HL-60 (cell line): ENCODE measurements at regions not wholly inside any gene's neighbourhood (a gene's known extent, or its start where the extent isn't known, plus 50 kb on each side); places are given as distances from the start of the nearest gene placed in this dataset.
"Not testable (repeated sequence)": the region's sequence is repeated elsewhere in the genome, so short reads cannot be mapped to it uniquely, and the experiment has no call there.

Source experiments
- DNase-seq, 2 experiments: peaks; one replicate each; pipeline ENCODE4 v3.0.0-alpha.2; 2010 to 2020; ENCODE audit warnings: low read depth in 1 of 2, low spot score in 1 of 2
- H3K27ac ChIP-seq: fragments of 250-450 bp; sonication (Bioruptor Pico); replicated peaks from 2 replicates; pipeline ENCODE4 v1.5.1; 2020; ENCODE audit warnings: mild to moderate bottlenecking, moderate library complexity
- H3K27me3 ChIP-seq: fragments of 250-450 bp; sonication (Bioruptor Pico); 2 replicates; pipeline ENCODE4 v1.5.1; 2021; ENCODE audit warnings: mild to moderate bottlenecking, moderate library complexity; ENCODE audit not compliant: insufficient read depth, poor library complexity, severe bottlenecking
- H3K4me3 ChIP-seq: replicated peaks from 2 replicates; pipeline ENCODE4 v1.5.1; 2011; ENCODE audit warnings: mild to moderate bottlenecking, control low read depth, low read length; ENCODE audit not compliant: insufficient read depth
- CTCF ChIP-seq: IDR thresholded peaks from one replicate; pipeline ENCODE4 v1.5.1; 2011; ENCODE audit warnings: low read length, control low read depth, inconsistent platforms; ENCODE audit not compliant: insufficient read depth
- GABPA ChIP-seq: IDR thresholded peaks from 2 replicates; pipeline ENCODE4 v1.6.1; 2012; ENCODE audit warnings: low read depth
- POLR2AphosphoS5 ChIP-seq: IDR thresholded peaks from 2 replicates; pipeline ENCODE4 v1.6.1; 2012; ENCODE audit warnings: low read depth
- REST ChIP-seq: IDR thresholded peaks from 2 replicates; pipeline ENCODE4 v1.6.1; 2012; ENCODE audit warnings: low read depth; ENCODE audit not compliant: insufficient replicate concordance
- SPI1 ChIP-seq: IDR thresholded peaks from 2 replicates; pipeline ENCODE4 v1.6.1; 2012; ENCODE audit warnings: low read depth, mild to moderate bottlenecking, borderline replicate concordance

GRCh38 chr17:63223212-63223911, 222.7 kb downstream of the CYB561 start:
- Histone ChIP-seq H3K4me3 (no peak overlapping the region), H3K27me3 (no peaks in the 10 kb centered on the region), H3K27ac (no peak overlapping the region)
- no peak for DNase-seq
- TF ChIP-seq GABPA (no peak), CTCF (no peak), REST (no peak), POLR2AphosphoS5 (no peak), SPI1 (no peak)

- H3K27ac ChIP-seq = no peak overlapping the region
- TF ChIP-seq POLR2AphosphoS5 = no peak
- no peak for TF ChIP-seq REST
- TF ChIP-seq CTCF = no peak
- no peak for TF ChIP-seq SPI1
- no peak for TF ChIP-seq GABPA
- no peak for DNase-seq
- H3K27me3 ChIP-seq = no peaks in the 10 kb centered on the region
- no peak overlapping the region for H3K4me3 ChIP-seq
Measured at GRCh38 chr17:63224644-63225043, 221.5 kb downstream of the CYB561 start.

GRCh38 chr17:63226720-63227119, 219.4 kb downstream of the CYB561 start:
- not testable (repeated sequence) for H3K27me3 ChIP-seq, DNase-seq, H3K4me3 ChIP-seq, H3K27ac ChIP-seq

- not testable (repeated sequence) for H3K27ac ChIP-seq, DNase-seq, H3K27me3 ChIP-seq, H3K4me3 ChIP-seq
Measured at GRCh38 chr17:63231015-63231620, 215.0 kb downstream of the CYB561 start.
